BLaER1 treated with 17β-estradiol and CSF1 and Interleukin-3, amounts not matched to agents 10 nM and 100 nM (cell line): ENCODE measurements at regions not wholly inside any gene's neighbourhood (a gene's known extent, or its start where the extent isn't known, plus 50 kb on each side); places are given as distances from the start of the nearest gene placed in this dataset.
"Not testable (repeated sequence)": the region's sequence is repeated elsewhere in the genome, so short reads cannot be mapped to it uniquely, and the experiment has no call there.

Experiments
- H3K27ac ChIP-seq, 11 experiments: shearing (Covaris generic); formaldehyde crosslinking; 2 replicates each; pipeline ENCODE4 v1.8.1; 2022
- H3K27me3 ChIP-seq, 11 experiments: shearing (Covaris generic); formaldehyde crosslinking; 2 replicates each; pipeline ENCODE4 v1.8.1; 2022
- H3K36me3 ChIP-seq, 11 experiments: shearing (Covaris generic); formaldehyde crosslinking; 2 replicates each; pipeline ENCODE4 v1.8.1; 2022
- H3K4me1 ChIP-seq, 10 experiments: shearing (Covaris generic); formaldehyde crosslinking; 2 replicates each; pipeline ENCODE4 v1.8.1; 2022
- H3K4me2 ChIP-seq, 11 experiments: shearing (Covaris generic); formaldehyde crosslinking; 2 replicates each; pipeline ENCODE4 v1.8.1; 2022
- H3K4me3 ChIP-seq, 10 experiments: shearing (Covaris generic); formaldehyde crosslinking; 2 replicates each; pipeline ENCODE4 v1.8.1; 2022
- H3K9ac ChIP-seq, 11 experiments: shearing (Covaris generic); formaldehyde crosslinking; 2 replicates each; pipeline ENCODE4 v1.8.1; 2022
- H3K9me3 ChIP-seq, 11 experiments: shearing (Covaris generic); formaldehyde crosslinking; replicated peaks in 1 of 11; 2 replicates each; pipeline ENCODE4 v1.8.1; 2022
- H4K20me1 ChIP-seq, 11 experiments: shearing (Covaris generic); formaldehyde crosslinking; 2 replicates each; pipeline ENCODE4 v1.8.1; 2022
- Cebpa-rat ChIP-seq, 11 experiments: shearing (Covaris generic); IDR thresholded peaks; 2 replicates each; pipeline ENCODE4 v1.8.1; 2022

DNA sequence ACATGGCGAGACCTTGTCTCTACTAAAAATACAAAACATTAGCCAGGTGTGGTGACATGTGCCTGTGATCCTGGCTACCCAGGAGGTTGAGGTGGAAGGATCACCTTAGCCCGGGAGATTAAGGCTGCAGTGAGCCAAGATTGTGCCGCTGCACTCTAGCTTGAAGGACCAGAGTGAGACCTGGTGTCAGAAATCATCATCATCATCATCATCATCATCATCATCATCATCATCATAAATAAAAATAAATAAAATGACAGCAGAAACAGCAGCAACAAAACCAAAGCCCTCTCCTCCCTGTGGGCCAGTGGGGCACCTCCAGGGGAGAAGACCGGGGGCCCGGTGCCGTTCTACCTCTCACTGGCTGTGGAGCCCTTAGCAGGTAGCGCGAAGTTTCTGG lies 281.9 kb upstream of the CRY1 start:
- Histone ChIP-seq H3K9me3 (no peaks in the 10 kb centered on the region), H3K27ac (peak overlapping the region in 5 of 11 experiments; percentile 77 to 91 (median 90); a peak in 6 of 22 replicates), H3K27me3 (no peaks in the 10 kb centered on the region), H3K4me3 (no peak overlapping the region), H3K9ac (no peak overlapping the region), H3K4me1 (peaks cover 35 to 75% (median 51%) of the 10 kb centered on the region in 10 experiments), H3K4me2 (peak overlapping the region in 9 of 11 experiments; percentile 82 to 96 (median 89); a peak in 14 of 22 replicates), H4K20me1 (peaks cover 0 to 5% (median 0%) of the 10 kb centered on the region in 11 experiments; a peak in 2 of 22 replicates), H3K36me3 (no peaks in the 10 kb centered on the region)
- TF ChIP-seq Cebpa-rat (IDR thresholded peaks at IDR 0.05): no peak

DNA sequence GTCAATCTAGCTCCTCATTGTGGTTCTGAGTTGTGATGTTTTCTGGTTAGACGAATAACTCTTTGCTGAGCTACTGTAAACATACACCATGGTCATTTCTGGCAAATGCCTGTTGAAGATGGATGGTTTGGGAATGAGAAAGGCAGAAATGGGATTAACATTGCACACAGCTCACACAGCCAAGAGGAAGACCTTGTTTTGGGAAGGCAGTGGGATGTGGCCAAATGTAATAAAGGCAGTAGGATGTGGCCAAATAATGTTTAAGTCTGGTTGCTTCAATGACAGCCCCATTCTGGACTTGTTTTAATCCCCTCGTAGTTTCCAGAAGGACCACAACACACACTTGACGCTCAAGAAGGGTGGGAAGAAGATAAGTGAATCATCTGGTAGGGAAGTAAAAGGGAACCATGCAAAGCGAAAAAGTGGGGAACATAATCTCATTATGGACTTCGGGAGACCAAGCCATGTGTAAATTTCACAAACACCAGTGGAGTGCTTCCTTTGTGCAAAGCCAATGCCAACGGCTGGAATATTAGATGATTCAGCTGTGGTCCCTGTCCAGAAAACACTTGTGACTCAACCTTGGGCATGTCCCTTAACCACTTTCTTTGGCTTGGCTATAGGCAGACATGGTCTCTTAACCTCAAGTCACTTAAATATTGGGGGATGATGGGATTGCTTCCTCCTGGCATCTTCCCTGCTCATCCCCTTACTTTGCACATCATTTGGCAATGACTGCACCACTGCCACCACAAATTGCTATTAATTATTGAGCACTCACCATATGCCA lies 284.4 kb upstream of the CRY1 start:
- no peak for TF ChIP-seq Cebpa-rat (IDR thresholded peaks at IDR 0.05)
- H3K4me3 ChIP-seq: no peak overlapping the region
- peak overlapping the region in 3 of 11 experiments; percentile 4 to 13 (median 7); a peak in 1 of 22 replicates for H3K4me2 ChIP-seq
- no peaks in the 10 kb centered on the region for H3K27me3 ChIP-seq
- H3K4me1 ChIP-seq: peaks cover 22 to 52% (median 26%) of the 10 kb centered on the region in 10 experiments
- no peaks in the 10 kb centered on the region for H3K36me3 ChIP-seq
- no peak overlapping the region for H3K27ac ChIP-seq
- no peaks in the 10 kb centered on the region for H3K9me3 ChIP-seq
- peaks cover 0 to 19% (median 12%) of the 10 kb centered on the region in 11 experiments; a peak in 8 of 22 replicates for H4K20me1 ChIP-seq
- no peak overlapping the region for H3K9ac ChIP-seq

DNA sequence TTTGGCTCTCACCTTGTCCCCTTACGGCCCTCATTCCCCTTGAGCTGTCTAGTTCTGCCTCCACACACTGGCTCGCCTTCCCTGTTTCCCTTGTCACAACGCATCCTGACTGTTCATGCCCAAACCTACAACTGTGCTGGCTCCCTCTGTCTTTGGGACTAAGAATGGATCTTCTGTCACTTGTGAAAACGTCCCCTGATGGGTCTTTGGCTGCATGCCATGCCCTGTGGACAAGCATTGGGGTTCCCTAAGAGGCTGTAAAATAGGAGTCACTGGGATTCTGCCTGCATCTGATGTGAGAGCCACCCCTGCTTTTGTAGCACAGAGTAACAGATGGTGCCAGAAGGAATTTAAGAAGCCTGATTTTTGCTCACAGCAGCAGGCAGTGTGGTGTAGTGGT lies 285.3 kb upstream of the CRY1 start:
- Histone ChIP-seq H3K4me2 (no peak overlapping the region), H3K36me3 (no peaks in the 10 kb centered on the region), H3K27ac (no peak overlapping the region), H4K20me1 (peaks cover 0 to 27% (median 14%) of the 10 kb centered on the region in 11 experiments; a peak in 9 of 22 replicates), H3K4me1 (peaks cover 14 to 44% (median 18%) of the 10 kb centered on the region in 10 experiments), H3K9ac (no peak overlapping the region), H3K9me3 (no peaks in the 10 kb centered on the region), H3K27me3 (no peaks in the 10 kb centered on the region), H3K4me3 (no peak overlapping the region)
- TF ChIP-seq Cebpa-rat (IDR thresholded peaks at IDR 0.05): no peak

DNA sequence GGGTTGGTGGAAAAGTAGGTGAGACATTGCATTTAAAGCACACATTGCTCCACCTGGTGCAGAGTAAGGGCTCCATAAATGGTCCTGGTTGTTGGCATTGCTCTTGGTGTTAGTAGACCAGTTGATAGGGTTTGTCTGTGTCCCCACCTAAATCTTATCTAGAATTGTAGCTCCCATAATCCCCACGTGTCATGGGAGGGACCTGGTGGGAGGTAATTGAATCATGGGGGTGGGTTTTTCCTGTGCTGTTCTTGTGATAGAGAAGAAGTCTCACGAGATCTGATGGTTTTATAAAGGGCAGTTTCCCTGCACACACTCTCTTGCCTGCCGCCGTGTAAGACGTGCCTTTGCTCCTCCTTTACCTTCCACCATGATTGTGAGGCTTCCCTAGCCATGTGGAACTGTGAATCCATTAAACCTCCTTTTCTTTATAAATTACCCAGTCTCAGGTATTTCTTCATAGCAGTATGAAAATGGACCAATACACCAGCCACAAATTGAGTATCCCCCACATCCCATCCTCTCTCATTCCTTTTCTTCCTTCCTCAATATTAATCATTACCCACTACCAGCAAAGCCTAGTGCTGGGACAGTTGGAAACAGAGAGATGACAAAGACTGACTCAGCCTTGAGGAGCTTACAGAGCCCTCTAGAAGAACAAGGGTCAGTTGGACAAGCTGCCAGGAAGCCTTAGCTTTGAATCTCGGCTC lies 285.9 kb upstream of the CRY1 start:
- not testable (repeated sequence) for H3K9me3 ChIP-seq, H3K9ac ChIP-seq, H3K4me3 ChIP-seq, H3K36me3 ChIP-seq, H3K27me3 ChIP-seq, H3K27ac ChIP-seq, H3K4me2 ChIP-seq
- peaks cover 7 to 39% (median 11%) of the 10 kb centered on the region in 10 experiments for H3K4me1 ChIP-seq
- H4K20me1 ChIP-seq: peaks cover 0 to 34% (median 20%) of the 10 kb centered on the region in 11 experiments; a peak in 9 of 22 replicates

DNA sequence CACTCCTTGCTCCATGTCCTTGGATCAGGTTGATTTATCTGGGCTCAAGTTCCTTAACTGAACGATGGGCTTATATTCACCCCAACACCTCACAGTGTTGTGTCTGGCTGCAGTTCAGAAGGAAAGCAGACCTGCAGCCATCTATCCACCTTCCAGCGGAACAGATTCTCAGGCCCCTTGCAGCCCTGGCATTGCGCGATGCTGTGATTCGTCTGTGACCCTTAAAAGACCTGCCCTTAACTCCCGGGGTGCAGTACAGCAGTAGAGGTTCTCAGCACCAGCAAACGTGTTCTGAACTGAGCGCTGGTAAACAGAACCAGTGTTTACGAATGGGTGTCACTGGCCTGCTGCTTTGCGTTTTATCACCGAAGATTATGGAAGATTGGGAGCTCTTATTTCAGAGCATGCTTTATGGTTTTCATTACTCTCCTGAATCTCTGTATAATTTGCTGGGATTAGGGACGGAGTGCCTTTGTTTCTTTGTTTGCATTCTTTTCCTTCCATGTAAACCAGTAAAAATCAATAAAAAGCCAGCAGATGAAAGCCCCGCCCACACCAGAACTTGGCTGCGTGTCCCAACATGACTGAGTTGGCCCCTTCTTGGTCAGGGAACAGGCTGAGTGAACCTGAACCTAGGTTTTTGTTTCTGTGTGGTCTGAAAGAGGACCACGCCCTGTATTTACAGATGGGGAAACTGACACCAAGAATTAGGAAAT lies 286.7 kb upstream of the CRY1 start:
- no peak for TF ChIP-seq Cebpa-rat (IDR thresholded peaks at IDR 0.05)
- H3K36me3 ChIP-seq: no peaks in the 10 kb centered on the region
- H3K27me3 ChIP-seq: no peaks in the 10 kb centered on the region
- H3K4me2 ChIP-seq: no peak overlapping the region
- peaks cover 0 to 39% (median 4%) of the 10 kb centered on the region in 10 experiments; a peak in 18 of 20 replicates for H3K4me1 ChIP-seq
- H3K27ac ChIP-seq: no peak overlapping the region
- H4K20me1 ChIP-seq: peaks cover 0 to 41% (median 26%) of the 10 kb centered on the region in 11 experiments; a peak in 11 of 22 replicates
- H3K4me3 ChIP-seq: no peak overlapping the region
- H3K9me3 ChIP-seq: no peaks in the 10 kb centered on the region
- no peak overlapping the region for H3K9ac ChIP-seq

DNA sequence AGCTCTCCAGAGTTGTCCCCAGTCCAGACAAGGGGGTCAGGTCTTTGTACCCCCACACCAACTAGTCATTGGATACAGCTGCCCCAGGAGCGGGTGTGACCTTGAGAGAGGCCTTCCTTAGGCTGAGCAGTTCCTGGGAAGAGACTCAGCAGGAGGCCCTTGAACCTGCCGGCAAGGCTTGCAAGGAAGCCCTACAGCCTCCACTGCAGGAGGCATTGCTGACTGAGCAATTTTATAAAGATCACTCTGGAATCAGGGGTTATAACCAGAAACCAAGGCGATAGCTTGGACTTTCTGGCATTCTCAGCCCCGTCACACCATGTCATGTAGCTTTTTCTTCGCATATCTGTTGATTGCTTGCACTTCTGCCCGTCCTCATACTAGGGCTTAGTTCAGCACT lies 291.3 kb upstream of the CRY1 start:
- H3K27ac ChIP-seq: no peak overlapping the region

DNA sequence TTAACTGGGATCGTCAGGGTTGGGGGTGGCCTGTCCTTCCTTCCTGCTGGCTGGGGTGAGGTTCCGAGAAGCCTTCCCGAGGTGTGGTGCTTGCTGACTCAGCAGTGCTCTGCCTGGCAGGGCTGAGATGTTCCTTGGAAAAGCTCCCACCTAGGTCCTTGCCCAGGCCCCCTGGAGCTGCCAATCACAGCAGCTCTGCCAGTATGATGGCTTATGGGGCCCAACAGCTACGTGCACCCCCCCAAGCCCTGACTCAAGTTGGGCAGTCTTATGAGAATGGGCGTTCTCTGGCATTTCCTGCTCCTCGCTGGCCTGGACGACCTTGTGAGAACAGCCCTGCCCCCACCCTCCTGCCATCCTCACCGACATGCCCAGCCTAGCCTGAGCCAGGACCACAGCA lies 292.2 kb upstream of the CRY1 start:
- H3K4me1 ChIP-seq: peaks cover 8 to 41% (median 24%) of the 10 kb centered on the region in 10 experiments
- H3K36me3 ChIP-seq: no peaks in the 10 kb centered on the region
- peak overlapping the region in 8 of 11 experiments; percentile 25 to 75 (median 56); a peak in 14 of 22 replicates for H3K4me2 ChIP-seq
- H3K9me3 ChIP-seq: peaks cover 7 to 17% (median 9%) of the 10 kb centered on the region in 11 experiments; a peak in 17 of 22 replicates
- peak overlapping the region in 6 of 11 experiments; percentile 12 to 69 (median 32); a peak in 10 of 22 replicates for H3K27ac ChIP-seq
- peaks cover 0 to 55% (median 29%) of the 10 kb centered on the region in 11 experiments; a peak in 13 of 22 replicates for H4K20me1 ChIP-seq
- no peaks in the 10 kb centered on the region for H3K27me3 ChIP-seq
- H3K4me3 ChIP-seq: no peak overlapping the region
- peak overlapping the region in 2 of 11 experiments; percentile 6 to 23; a peak in 1 of 22 replicates for H3K9ac ChIP-seq
- no peak for TF ChIP-seq Cebpa-rat (IDR thresholded peaks at IDR 0.05)

More for the DNA sequence above, 291.3 kb upstream of the CRY1 start:
- H3K27me3 ChIP-seq: no peaks in the 10 kb centered on the region
- TF ChIP-seq Cebpa-rat (IDR thresholded peaks at IDR 0.05): no peak
- H3K9ac ChIP-seq: no peak overlapping the region
- peaks cover 8 to 49% (median 24%) of the 10 kb centered on the region in 10 experiments for H3K4me1 ChIP-seq
- peaks cover 5 to 9% (median 6%) of the 10 kb centered on the region in 11 experiments; a peak in 16 of 22 replicates for H3K9me3 ChIP-seq
- peak overlapping the region in 1 of 11 experiments; percentile 72; a peak in 2 of 22 replicates for H3K4me2 ChIP-seq
- peaks cover 0 to 55% (median 29%) of the 10 kb centered on the region in 11 experiments; a peak in 13 of 22 replicates for H4K20me1 ChIP-seq
- H3K4me3 ChIP-seq: no peak overlapping the region
- H3K36me3 ChIP-seq: no peaks in the 10 kb centered on the region

DNA sequence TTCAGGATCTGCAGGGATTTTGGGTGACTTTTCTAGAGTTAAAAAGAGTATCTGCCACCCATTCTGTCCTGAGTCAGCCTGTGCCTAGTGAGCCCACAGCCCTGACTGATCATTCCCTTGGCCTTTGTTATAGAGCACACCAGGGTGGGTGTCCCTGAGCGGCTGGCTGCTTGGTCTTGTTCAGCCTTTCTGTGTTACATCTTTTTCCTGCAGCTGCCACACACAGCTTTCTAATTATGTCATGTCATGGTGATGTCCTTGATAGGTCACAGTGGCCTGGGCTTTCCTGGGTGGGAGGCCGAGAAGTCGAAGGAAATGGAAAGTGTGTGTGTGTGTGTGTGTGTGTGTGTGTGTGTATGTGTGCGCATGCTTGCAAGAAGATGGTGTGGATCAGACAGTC lies 293.2 kb upstream of the CRY1 start:
- peak overlapping the region in 9 of 11 experiments; percentile 10 to 75 (median 55); a peak in 13 of 22 replicates for H3K4me2 ChIP-seq
- peaks cover 8 to 41% (median 24%) of the 10 kb centered on the region in 10 experiments for H3K4me1 ChIP-seq
- no peak overlapping the region for H3K9ac ChIP-seq
- peaks cover 0 to 53% (median 23%) of the 10 kb centered on the region in 11 experiments; a peak in 13 of 22 replicates for H4K20me1 ChIP-seq
- TF ChIP-seq Cebpa-rat (IDR thresholded peaks at IDR 0.05): no peak
- H3K36me3 ChIP-seq: no peaks in the 10 kb centered on the region
- H3K9me3 ChIP-seq: peaks cover 7 to 18% (median 9%) of the 10 kb centered on the region in 11 experiments; a peak in 17 of 22 replicates
- no peaks in the 10 kb centered on the region for H3K27me3 ChIP-seq
- H3K4me3 ChIP-seq: no peak overlapping the region
- H3K27ac ChIP-seq: peak overlapping the region in 4 of 11 experiments; percentile 2 to 69 (median 13); a peak in 5 of 22 replicates
